ENCODE measurements at regions not wholly inside any gene's neighbourhood (a gene's known extent, or its start where the extent isn't known, plus 50 kb on each side); places are given as distances from the start of the nearest gene placed in this dataset.

GRCh38 chr1:82485591-82486369 is 685.0 kb downstream of the ADGRL2 start:
- in situ Hi-C loops (cut with HindIII; ENCODE audit: low sequenced_read_pairs): no loop called here

GRCh38 chr1:82483146-82483545 is 682.4 kb downstream of the ADGRL2 start:
- in situ Hi-C loops (cut with HindIII; ENCODE audit: low sequenced_read_pairs): no loop called here

- in situ Hi-C loops (cut with HindIII; ENCODE audit: low sequenced_read_pairs): no loop called here
These were observed 678.2 kb downstream of the ADGRL2 start for GRCh38 chr1:82478916-82479315.

GRCh38 chr1:82472489-82473131 is 671.9 kb downstream of the ADGRL2 start:
- in situ Hi-C loops (cut with HindIII; ENCODE audit: low sequenced_read_pairs): no loop called here

GRCh38 chr1:82466891-82467290 is 666.2 kb downstream of the ADGRL2 start:
- in situ Hi-C loops (cut with HindIII; ENCODE audit: low sequenced_read_pairs): no loop called here

- in situ Hi-C loops (cut with HindIII; ENCODE audit: low sequenced_read_pairs): no loop called here
These were observed 665.7 kb downstream of the ADGRL2 start for GRCh38 chr1:82466416-82466815.

- in situ Hi-C loops (cut with HindIII; ENCODE audit: low sequenced_read_pairs): no loop called here
These were observed 664.3 kb downstream of the ADGRL2 start for GRCh38 chr1:82465024-82465423.

- in situ Hi-C loops (cut with HindIII; ENCODE audit: low sequenced_read_pairs): no loop called here
These were observed 663.7 kb downstream of the ADGRL2 start for GRCh38 chr1:82464362-82465001.

GRCh38 chr1:82463951-82464350 is 663.2 kb downstream of the ADGRL2 start:
- in situ Hi-C loops (cut with HindIII; ENCODE audit: low sequenced_read_pairs): no loop called here

- in situ Hi-C loops (cut with HindIII; ENCODE audit: low sequenced_read_pairs): no loop called here
These were observed 661.6 kb downstream of the ADGRL2 start for GRCh38 chr1:82462366-82462765.

GRCh38 chr1:82455342-82455741 is 654.6 kb downstream of the ADGRL2 start:
- in situ Hi-C loops (cut with HindIII; ENCODE audit: low sequenced_read_pairs): no loop called here

- in situ Hi-C loops (cut with HindIII; ENCODE audit: low sequenced_read_pairs): no loop called here
These were observed 653.7 kb downstream of the ADGRL2 start for GRCh38 chr1:82454431-82454830.

- in situ Hi-C loops (cut with HindIII; ENCODE audit: low sequenced_read_pairs): no loop called here
These were observed 652.9 kb downstream of the ADGRL2 start for GRCh38 chr1:82453511-82454185.

GRCh38 chr1:82452096-82452495 is 651.4 kb downstream of the ADGRL2 start:
- in situ Hi-C loops (cut with HindIII; ENCODE audit: low sequenced_read_pairs): no loop called here

GRCh38 chr1:82451191-82451590 is 650.5 kb downstream of the ADGRL2 start:
- in situ Hi-C loops (cut with HindIII; ENCODE audit: low sequenced_read_pairs): no loop called here

GRCh38 chr1:82449506-82450057 is 648.8 kb downstream of the ADGRL2 start:
- in situ Hi-C loops (cut with HindIII; ENCODE audit: low sequenced_read_pairs): no loop called here

GRCh38 chr1:82446955-82447354 is 646.2 kb downstream of the ADGRL2 start:
- in situ Hi-C loops (cut with HindIII; ENCODE audit: low sequenced_read_pairs): no loop called here

GRCh38 chr1:82446236-82446635 is 645.5 kb downstream of the ADGRL2 start:
- in situ Hi-C loops (cut with HindIII; ENCODE audit: low sequenced_read_pairs): no loop called here

GRCh38 chr1:82445827-82446226 is 645.1 kb downstream of the ADGRL2 start:
- in situ Hi-C loops (cut with HindIII; ENCODE audit: low sequenced_read_pairs): no loop called here

GRCh38 chr1:82445132-82445531 is 644.4 kb downstream of the ADGRL2 start:
- in situ Hi-C loops (cut with HindIII; ENCODE audit: low sequenced_read_pairs): no loop called here

GRCh38 chr1:82441402-82441801 is 640.7 kb downstream of the ADGRL2 start:
- in situ Hi-C loops (cut with HindIII; ENCODE audit: low sequenced_read_pairs): no loop called here
